HepG2 (cell line): ENCODE measurements at regions not wholly inside any gene's neighbourhood (a gene's known extent, or its start where the extent isn't known, plus 50 kb on each side); places are given as distances from the start of the nearest gene placed in this dataset.

Experiments used
- ESRRA ChIP-seq: sonication (generic); formaldehyde crosslinking; IDR thresholded peaks from 2 replicates; pipeline ENCODE4 v1.5.1; 2020; ENCODE audit warnings: mild to moderate bottlenecking, low read depth, missing genetic modification reagents
- HOXA9 ChIP-seq: sonication (generic); formaldehyde crosslinking; IDR thresholded peaks from 2 replicates; pipeline ENCODE4 v1.8.1; 2022; ENCODE audit warnings: missing genetic modification reagents, mild to moderate bottlenecking, moderate library complexity, borderline replicate concordance
- SRSF1 ChIP-seq: fragments of 200-400 bp; formaldehyde crosslinking; optimal IDR thresholded peaks from 2 replicates; pipeline ENCODE3; 2017; ENCODE audit warnings: mild to moderate bottlenecking, low read depth, low read length, moderate library complexity
- ZNF10 ChIP-seq: sonication (generic); formaldehyde crosslinking; IDR thresholded peaks from 2 replicates; pipeline ENCODE4 v1.4.0; 2020; ENCODE audit warnings: mild to moderate bottlenecking, low read depth, missing genetic modification reagents, borderline replicate concordance
- ZNF180 ChIP-seq: sonication (generic); formaldehyde crosslinking; IDR thresholded peaks from 2 replicates; pipeline ENCODE4 v1.4.0; 2020; ENCODE audit warnings: low read depth, missing genetic modification reagents, borderline replicate concordance
- TF ChIP-seq, protein P1 (sequence below): sonication (generic); formaldehyde crosslinking; IDR thresholded peaks from 2 replicates; pipeline ENCODE4 v1.4.0; 2020; ENCODE audit warnings: low read depth, mild to moderate bottlenecking, missing genetic modification reagents
- TF ChIP-seq, protein P2 (sequence below): sonication (generic); formaldehyde crosslinking; IDR thresholded peaks from 2 replicates; pipeline ENCODE4 v1.4.0; 2020; ENCODE audit warnings: missing genetic modification reagents
- TF ChIP-seq, protein P3 (sequence below): sonication (generic); formaldehyde crosslinking; IDR thresholded peaks from 2 replicates; pipeline ENCODE4 v1.4.0; 2020; ENCODE audit warnings: mild to moderate bottlenecking, missing genetic modification reagents
- TF ChIP-seq, protein P4 (sequence below), 2 experiments: fragments of 450-650 bp in 1 of 2; sonication (generic) in 1 of 2; formaldehyde crosslinking in 1 of 2; IDR thresholded peaks; 2 replicates each; pipeline versions ENCODE4 v1.6.1 to v1.8.0; 2016 to 2022; ENCODE audit warnings: antibody characterized with exemption in 1 of 2, mild to moderate bottlenecking in 1 of 2, missing genetic modification reagents in 1 of 2

DNA sequence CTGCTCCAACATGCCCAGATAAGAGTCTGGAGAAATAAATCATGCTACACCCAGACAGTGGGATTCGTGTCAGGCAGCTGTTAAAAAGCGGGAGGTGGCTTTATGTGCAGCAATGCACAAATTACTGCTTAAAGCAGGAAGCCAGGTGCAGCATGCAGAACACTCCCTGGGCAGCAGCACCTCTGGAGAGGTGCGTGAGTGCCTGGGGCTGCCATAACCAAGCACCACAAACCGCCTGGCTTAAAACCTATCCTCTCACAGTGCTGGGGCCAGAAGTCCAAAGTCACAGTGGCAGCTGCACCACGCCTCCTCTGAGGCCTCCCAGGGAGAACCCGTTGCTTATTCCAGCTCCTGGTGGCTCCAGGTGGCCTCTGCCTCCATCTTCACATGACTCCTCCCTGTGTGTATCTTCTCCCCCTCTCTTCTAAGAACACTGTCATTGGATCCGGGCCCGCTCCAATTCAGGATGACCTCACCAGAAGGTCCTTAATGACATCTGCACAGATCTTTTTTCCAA, 115.6 kb downstream of the SIK1 start (continued):
- TF ChIP-seq, protein P1, sequence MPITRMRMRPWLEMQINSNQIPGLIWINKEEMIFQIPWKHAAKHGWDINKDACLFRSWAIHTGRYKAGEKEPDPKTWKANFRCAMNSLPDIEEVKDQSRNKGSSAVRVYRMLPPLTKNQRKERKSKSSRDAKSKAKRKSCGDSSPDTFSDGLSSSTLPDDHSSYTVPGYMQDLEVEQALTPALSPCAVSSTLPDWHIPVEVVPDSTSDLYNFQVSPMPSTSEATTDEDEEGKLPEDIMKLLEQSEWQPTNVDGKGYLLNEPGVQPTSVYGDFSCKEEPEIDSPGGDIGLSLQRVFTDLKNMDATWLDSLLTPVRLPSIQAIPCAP (CRISPR knock-in tag), result no peak
- TF ChIP-seq HOXA9 (CRISPR knock-in tag), result no peak
- TF ChIP-seq ZNF180 (CRISPR knock-in tag), result no peak
- TF ChIP-seq ESRRA, result 0 out of 2 replicates have a peak, but pooled peaks have one; percentile 41
- TF ChIP-seq, protein P2, sequence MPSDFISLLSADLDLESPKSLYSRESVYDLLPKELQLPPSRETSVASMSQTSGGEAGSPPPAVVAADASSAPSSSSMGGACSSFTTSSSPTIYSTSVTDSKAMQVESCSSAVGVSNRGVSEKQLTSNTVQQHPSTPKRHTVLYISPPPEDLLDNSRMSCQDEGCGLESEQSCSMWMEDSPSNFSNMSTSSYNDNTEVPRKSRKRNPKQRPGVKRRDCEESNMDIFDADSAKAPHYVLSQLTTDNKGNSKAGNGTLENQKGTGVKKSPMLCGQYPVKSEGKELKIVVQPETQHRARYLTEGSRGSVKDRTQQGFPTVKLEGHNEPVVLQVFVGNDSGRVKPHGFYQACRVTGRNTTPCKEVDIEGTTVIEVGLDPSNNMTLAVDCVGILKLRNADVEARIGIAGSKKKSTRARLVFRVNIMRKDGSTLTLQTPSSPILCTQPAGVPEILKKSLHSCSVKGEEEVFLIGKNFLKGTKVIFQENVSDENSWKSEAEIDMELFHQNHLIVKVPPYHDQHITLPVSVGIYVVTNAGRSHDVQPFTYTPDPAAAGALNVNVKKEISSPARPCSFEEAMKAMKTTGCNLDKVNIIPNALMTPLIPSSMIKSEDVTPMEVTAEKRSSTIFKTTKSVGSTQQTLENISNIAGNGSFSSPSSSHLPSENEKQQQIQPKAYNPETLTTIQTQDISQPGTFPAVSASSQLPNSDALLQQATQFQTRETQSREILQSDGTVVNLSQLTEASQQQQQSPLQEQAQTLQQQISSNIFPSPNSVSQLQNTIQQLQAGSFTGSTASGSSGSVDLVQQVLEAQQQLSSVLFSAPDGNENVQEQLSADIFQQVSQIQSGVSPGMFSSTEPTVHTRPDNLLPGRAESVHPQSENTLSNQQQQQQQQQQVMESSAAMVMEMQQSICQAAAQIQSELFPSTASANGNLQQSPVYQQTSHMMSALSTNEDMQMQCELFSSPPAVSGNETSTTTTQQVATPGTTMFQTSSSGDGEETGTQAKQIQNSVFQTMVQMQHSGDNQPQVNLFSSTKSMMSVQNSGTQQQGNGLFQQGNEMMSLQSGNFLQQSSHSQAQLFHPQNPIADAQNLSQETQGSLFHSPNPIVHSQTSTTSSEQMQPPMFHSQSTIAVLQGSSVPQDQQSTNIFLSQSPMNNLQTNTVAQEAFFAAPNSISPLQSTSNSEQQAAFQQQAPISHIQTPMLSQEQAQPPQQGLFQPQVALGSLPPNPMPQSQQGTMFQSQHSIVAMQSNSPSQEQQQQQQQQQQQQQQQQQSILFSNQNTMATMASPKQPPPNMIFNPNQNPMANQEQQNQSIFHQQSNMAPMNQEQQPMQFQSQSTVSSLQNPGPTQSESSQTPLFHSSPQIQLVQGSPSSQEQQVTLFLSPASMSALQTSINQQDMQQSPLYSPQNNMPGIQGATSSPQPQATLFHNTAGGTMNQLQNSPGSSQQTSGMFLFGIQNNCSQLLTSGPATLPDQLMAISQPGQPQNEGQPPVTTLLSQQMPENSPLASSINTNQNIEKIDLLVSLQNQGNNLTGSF (CRISPR knock-in tag), result no peak
- TF ChIP-seq, protein P3, sequence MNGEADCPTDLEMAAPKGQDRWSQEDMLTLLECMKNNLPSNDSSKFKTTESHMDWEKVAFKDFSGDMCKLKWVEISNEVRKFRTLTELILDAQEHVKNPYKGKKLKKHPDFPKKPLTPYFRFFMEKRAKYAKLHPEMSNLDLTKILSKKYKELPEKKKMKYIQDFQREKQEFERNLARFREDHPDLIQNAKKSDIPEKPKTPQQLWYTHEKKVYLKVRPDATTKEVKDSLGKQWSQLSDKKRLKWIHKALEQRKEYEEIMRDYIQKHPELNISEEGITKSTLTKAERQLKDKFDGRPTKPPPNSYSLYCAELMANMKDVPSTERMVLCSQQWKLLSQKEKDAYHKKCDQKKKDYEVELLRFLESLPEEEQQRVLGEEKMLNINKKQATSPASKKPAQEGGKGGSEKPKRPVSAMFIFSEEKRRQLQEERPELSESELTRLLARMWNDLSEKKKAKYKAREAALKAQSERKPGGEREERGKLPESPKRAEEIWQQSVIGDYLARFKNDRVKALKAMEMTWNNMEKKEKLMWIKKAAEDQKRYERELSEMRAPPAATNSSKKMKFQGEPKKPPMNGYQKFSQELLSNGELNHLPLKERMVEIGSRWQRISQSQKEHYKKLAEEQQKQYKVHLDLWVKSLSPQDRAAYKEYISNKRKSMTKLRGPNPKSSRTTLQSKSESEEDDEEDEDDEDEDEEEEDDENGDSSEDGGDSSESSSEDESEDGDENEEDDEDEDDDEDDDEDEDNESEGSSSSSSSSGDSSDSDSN, result 0 out of 2 replicates have a peak, but pooled peaks have one; percentile 39
- TF ChIP-seq, protein P4, sequence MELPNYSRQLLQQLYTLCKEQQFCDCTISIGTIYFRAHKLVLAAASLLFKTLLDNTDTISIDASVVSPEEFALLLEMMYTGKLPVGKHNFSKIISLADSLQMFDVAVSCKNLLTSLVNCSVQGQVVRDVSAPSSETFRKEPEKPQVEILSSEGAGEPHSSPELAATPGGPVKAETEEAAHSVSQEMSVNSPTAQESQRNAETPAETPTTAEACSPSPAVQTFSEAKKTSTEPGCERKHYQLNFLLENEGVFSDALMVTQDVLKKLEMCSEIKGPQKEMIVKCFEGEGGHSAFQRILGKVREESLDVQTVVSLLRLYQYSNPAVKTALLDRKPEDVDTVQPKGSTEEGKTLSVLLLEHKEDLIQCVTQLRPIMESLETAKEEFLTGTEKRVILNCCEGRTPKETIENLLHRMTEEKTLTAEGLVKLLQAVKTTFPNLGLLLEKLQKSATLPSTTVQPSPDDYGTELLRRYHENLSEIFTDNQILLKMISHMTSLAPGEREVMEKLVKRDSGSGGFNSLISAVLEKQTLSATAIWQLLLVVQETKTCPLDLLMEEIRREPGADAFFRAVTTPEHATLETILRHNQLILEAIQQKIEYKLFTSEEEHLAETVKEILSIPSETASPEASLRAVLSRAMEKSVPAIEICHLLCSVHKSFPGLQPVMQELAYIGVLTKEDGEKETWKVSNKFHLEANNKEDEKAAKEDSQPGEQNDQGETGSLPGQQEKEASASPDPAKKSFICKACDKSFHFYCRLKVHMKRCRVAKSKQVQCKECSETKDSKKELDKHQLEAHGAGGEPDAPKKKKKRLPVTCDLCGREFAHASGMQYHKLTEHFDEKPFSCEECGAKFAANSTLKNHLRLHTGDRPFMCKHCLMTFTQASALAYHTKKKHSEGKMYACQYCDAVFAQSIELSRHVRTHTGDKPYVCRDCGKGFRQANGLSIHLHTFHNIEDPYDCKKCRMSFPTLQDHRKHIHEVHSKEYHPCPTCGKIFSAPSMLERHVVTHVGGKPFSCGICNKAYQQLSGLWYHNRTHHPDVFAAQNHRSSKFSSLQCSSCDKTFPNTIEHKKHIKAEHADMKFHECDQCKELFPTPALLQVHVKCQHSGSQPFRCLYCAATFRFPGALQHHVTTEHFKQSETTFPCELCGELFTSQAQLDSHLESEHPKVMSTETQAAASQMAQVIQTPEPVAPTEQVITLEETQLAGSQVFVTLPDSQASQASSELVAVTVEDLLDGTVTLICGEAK (IDR thresholded peaks at IDR 0.05), result no peak
- TF ChIP-seq, protein P4 (CRISPR knock-in tag; IDR thresholded peaks at IDR 0.05), result 0 out of 2 replicates have a peak, but pooled peaks have one; percentile 27
- no peak for TF ChIP-seq ZNF10 (CRISPR knock-in tag)
- no peak for TF ChIP-seq SRSF1
